Myocyte (in vitro differentiated cells): ENCODE measurements at regions not wholly inside any gene's neighbourhood (a gene's known extent, or its start where the extent isn't known, plus 50 kb on each side); places are given as distances from the start of the nearest gene placed in this dataset.

Experiments used
- DNase-seq: peaks from one replicate; pipeline ENCODE4 v3.0.0-alpha.2; 2012; ENCODE audit warnings: low read depth

- DNase-seq: no peak
Observed at GRCh38 chr18:51911584-51911983, 428.4 kb upstream of the DCC start.

GRCh38 chr18:51912381-51912780 lies 427.6 kb upstream of the DCC start:
- no peak for DNase-seq

GRCh38 chr18:51915176-51915575 lies 424.8 kb upstream of the DCC start:
- no peak for DNase-seq

DNA sequence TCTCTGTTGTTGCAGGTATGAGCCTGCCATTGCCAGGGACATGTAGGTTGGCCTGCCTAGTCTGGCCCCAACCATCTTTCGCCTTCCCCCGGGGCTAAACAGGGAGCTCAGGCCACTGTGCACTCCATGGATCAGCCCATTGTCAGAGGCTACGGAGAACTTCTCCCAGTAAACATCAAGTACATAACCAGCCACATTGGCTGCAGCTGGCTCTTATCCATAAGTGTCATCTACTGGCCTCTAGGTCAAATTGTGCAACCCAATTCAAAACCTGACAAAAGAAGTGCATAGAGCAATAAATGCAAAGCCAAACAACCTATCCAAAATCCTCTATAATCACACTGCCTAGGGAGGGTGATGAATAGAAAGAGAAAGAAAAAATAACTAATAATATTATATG lies 418.1 kb upstream of the DCC start:
- DNase-seq: no peak

- no peak for DNase-seq
Observed at GRCh38 chr18:51933903-51934302, 406.1 kb upstream of the DCC start.

- no peak for DNase-seq
Observed at GRCh38 chr18:51936115-51936514, 403.9 kb upstream of the DCC start.

DNA sequence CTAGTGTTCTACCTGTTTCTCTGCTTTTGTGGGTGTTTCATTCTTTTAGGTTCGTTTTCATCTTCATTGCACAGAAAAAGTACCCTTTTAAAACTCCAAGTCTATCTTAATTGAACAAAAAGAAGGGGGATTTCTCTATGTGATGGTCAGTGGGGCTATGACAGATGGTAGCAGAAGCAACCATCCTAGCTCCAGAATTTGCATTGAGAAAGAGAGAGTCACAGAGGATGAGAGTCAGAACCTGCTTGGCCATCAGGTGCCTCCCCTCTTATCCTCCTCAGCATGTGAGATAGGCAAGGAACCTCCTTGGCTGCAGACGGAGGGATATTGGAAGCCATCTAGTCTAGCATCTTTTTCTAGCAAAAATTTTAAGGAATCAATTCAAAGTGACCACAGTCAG lies 398.0 kb upstream of the DCC start:
- DNase-seq: no peak

DNA sequence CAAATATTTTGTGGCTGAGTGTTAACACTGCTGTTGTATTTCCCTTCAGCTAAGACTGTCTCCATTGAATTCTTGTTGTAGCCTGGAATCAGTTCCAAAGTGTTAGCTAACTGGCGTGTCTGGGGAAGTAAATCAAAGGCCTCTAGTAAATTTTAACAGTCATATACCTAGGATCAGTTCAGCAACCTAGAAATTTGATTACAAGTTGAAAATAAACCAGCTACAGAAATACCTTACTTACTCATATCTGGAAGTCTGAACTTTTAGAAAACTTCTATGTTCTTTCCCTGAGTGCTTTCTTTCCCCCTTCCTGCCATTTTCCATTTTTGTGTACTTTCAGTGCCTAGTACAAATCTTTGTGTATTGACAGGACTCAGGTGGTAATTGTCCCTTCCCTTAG lies 396.7 kb upstream of the DCC start:
- DNase-seq: no peak

DNA sequence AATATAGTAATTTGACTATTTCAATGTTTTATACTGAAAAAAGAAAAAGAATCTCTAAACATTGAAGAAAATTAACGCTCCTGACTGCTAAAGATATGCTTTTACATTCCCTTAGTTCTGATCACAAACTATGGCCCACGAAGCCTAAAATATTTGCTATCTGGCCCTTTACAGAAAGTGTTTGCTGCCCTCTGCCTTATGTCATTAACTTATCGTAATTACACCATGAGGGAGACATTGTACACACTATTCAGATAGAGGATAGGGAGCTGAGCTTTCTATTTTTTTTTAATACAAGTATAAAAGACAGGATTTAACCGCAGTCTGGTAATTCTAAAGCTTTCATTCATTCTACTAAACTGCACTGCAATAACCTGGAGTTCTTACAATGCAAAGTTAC lies 393.1 kb upstream of the DCC start:
- no peak for DNase-seq

- no peak for DNase-seq
Observed at GRCh38 chr18:51952844-51953243, 387.2 kb upstream of the DCC start.

DNA sequence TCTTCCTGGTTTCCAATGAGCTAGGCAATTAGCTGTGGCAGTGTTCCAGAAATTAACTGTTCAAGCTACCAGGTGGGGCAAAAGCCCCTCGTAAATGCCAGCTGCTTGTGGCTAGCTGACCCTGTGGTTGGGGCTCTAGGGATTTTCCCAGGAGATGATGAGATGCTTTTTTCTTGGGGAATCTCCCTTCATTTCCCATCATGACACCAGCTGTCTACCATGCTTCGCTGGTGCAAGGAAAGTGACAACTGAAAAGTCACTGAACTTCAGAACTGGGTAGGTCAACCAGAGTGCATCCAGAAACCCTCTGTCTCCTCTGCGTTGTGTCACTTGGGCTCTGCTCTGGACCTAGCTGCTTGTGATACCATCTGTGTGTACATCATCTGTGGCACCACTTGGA lies 386.5 kb upstream of the DCC start:
- DNase-seq: no peak

- no peak for DNase-seq
Observed at GRCh38 chr18:51955136-51955535, 384.9 kb upstream of the DCC start.

GRCh38 chr18:51957001-51957400 lies 383.0 kb upstream of the DCC start:
- DNase-seq: no peak

- no peak for DNase-seq
Observed at GRCh38 chr18:51980101-51980500, 359.9 kb upstream of the DCC start.

- no peak for DNase-seq
Observed at GRCh38 chr18:51988277-51988676, 351.7 kb upstream of the DCC start.

DNA sequence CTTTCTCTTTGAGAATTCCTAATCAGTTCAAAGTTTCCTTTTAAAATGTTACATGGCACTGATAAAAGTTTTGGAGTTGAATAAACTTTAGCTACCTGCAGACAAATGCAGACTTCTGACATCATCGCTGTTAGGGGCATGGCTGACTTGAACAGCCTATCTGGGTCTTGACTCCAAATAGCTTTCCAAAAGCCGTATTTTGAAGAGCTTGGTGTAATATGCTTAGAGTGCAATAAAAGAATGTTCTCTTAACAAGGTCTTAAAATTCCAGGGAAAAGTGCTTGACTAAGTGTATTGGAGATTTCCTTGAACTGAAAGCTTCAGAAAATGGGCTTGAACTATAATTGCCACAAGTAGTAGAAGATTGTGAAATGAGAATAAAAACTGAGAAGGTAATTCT lies 342.9 kb upstream of the DCC start:
- no peak for DNase-seq

DNA sequence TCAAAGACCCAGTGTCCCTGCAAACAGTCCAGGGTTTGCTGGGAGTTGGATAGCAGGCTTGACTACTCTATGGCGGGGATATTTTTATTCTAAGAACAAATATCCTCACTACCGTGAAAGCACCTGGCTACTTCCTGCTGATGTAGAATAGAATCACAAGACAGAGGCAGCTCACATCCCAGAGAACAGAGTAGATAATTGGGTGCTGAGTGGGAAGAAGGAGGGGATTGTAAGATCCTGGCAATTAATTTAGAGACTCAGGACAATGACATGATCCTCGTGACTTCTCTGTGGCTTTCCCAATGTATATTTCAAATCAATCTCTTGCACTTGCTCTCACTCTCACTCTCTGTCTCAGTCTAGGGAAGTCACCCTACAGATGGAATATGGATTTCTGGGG lies 341.9 kb upstream of the DCC start:
- DNase-seq: no peak

- DNase-seq: no peak
Observed at GRCh38 chr18:51998711-51999110, 341.3 kb upstream of the DCC start.

DNA sequence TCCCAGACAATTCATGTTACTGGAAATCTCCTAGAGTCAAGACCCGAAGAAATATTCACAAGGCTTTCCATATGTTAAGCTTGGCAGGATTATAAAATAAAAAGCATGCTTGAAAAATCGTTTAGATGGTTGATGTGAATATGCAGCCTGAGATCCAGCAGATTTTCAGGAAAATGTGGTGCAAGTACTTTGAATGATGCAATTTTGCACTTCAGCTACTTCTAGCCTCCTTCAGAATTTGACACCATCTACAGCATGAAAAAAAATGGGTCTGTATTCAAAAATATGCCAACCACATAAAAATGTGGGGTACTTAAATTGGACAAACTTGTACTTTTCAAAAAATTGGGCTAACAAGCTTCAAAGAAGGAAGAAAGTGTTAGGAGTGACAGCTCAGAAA lies 340.6 kb upstream of the DCC start:
- no peak for DNase-seq

DNA sequence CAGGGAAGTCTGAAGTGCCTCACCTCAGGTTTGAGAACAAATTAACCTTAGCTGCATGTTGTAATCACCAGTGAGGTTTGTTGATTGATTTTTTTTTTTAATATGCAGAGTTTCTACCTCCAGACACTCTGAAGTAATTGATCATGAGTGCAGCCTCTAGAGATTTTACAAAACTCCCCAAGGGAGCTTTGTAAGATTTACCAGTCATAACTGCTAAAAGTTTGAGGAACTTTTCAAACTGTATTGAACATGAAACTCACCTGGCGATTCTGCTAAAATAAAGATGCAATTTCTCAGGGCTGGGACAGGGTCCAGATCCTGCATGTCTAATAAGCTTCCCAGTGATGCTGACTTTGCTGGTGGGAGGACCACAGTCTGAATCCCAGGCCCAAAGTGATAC lies 339.6 kb upstream of the DCC start:
- DNase-seq: no peak

GRCh38 chr18:52001106-52001505 lies 338.9 kb upstream of the DCC start:
- no peak for DNase-seq

DNA sequence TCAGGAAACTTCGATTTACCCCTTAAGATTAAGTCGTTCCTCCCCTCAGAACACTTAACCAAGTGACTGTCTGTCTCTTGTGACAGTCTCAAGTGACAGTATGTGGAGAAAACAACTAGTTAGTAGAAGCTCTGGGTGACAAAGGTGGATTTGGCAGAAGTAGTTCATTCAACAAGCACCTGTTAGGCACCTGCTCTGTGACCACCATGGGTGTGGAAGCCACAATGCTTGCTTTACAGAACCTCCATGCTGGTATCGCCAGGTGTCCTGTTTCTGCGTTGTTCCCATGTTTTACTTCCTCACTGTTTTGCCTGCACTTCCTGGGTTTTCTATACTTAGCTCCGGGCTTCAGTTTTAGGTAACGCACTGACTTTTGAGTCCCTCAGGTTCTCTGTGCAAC lies 337.4 kb upstream of the DCC start:
- no peak for DNase-seq

DNA sequence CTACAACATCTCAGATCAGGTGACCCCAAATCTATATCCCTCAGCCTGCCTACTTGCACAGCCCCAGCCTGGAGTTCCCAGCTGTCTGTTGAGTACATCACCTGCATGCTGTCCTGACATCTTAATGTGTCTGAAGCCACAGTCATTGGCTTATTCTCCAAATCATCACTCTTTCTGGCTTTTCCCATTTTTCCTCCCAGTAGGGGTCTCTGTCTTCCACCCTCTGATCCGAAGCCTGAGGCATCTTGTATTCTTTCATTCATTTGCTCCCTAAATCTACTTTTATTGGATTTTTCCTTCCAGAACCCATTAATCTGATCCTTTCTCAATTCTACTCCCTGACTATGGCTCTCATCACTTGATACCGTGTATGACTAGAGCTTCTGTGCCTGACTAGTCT lies 332.9 kb upstream of the DCC start:
- DNase-seq: no peak

DNA sequence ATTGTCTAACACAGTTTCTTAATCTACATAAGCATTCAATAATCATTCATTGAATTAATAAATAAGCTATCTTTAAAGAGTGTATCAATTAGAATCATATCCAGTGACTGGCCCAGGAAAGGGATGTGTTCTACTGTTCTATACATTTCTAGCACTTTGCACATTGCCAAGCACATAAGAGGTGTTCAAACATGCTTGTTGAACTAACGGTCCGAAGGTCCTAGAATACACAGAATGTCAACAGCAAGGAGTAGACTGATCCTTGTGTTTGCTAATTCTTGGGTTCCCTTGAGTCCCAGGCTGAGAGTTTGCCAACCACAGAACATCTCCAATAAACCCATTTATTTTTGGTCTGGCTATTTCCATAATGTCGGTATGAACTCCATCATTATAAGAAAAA lies 331.7 kb upstream of the DCC start:
- DNase-seq: no peak

DNA sequence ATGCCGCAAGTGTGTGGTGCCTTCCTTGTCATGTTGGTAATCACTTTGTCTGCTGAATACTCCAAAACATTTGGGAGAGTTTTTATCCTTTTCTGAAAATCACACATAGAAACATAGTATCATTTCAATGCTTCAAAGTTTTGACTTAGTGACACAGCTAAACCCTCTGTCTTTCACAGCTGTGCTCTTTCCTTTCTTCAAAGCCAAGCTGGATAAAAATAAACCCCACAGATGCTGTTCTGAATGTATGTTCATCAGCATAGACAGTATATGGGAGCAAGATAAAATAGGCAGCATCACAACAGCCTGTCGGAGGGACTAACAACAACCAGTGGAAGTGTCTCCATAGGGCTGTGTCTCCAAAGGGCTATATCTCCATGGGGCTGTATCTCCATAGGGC lies 331.3 kb upstream of the DCC start:
- DNase-seq: no peak
